C1 segment of cervical spinal cord (tissue), 14 donors: ENCODE measurements at regions not wholly inside any gene's neighbourhood (a gene's known extent, or its start where the extent isn't known, plus 50 kb on each side); places are given as distances from the start of the nearest gene placed in this dataset.

Experiments used
- DNase-seq, 14 donors: peaks; one replicate each; lab custom pipeline; 2025; lab: John Stamatoyannopoulos, UW

DNA sequence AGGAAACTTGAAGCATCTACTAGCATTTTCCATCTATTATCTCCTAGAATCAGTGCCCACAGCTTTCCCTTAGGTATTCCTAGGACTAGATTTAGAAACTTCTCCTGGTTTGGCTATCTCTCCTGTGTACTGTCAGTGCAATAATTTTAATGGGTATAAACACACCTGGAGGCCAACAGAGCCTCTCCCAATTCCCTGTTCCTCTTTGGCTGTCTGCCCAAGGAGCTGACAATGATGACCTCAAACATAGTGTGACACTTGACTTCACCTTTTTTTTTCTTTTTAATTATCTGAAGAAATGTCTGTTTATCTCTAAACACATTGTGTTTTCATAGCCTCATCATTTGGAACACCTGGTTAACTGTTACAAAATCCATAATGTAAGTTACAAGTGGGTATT, 754.5 kb upstream of the ALCAM start:
- no peak for DNase-seq

DNA sequence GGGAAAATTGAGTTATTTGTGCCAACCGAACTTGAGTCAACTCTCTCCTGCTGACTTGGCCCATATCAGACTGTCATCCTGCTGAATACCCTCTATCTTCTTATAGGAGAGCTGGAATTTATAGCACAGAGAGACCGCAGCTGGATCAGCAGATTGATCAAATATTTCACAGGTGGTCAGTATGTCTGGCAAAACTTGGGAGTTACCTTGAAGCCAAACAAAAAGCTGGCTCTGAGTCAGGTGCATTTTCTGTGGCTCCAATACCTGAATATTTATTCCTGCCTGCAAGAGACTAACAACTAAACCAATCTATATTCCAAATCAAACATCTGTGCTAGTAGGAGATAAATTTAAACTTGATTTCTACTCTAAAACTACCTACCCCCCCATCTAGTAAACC, 752.1 kb upstream of the ALCAM start:
- DNase-seq: no peak

DNA sequence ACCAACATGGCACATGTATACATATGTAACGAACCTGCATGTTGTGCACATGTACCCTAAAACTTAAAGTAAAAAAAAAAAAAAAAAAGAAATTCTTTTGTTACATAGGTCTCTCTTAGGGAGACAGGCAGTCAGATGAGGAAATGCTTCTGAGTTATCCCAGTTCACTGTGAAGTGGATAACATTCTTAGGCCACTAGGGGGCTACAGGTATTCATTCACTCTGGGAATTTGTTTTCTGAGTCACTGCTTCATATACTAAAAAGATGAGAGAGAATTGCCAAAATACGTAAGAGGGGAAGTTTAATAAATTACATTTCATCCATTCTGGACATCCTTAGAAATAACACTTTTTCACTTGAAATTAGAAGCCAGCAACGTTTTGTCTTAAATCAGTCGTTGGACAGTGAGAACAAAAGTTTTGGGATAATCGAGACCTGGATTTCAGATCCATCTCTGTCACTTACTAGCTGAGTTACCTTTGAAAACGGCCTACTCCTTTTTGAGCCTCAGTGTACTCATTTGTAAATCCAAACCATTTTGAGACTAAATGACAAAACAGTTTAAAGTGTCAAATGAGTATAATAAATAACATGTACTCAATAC, 738.4 kb upstream of the ALCAM start:
- no peak for DNase-seq

DNA sequence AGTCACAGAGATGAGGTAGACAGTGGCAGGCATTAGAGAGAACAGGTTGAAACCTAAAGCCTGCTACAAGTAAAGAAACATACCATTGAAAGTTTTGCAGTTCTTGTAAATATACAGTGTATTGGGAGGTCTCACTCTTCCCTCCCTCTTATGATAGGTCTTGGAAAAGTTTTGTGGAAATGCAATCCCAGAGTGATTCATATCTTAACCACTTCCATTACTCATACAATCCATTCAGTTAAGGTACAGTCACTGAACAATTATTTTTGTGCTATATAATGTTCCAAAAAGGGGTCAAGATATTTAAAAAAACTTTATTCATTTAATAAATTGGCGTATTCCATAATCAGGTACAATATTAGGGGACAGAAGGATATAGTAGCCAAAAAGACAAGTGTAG, 737.7 kb upstream of the ALCAM start:
- no peak for DNase-seq

DNA sequence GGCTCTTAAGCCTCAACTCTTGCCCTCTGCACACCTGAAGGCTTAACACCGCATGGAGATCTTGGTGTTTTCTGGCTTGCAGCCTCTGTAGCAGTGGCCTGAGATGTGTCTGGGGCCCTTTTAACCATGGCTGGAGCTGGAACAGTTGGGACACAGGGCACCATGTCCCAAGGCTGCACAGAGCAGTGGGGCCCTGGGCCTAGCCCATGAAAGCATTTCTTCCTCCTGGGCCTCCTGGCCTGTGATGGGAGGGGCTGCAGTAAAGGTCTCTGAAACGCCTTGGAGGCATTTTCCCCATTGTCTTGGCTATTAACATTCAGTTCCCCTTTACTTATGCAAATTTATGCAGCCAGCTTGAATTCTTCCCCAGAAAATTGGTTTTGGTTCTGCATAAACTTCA, 735.5 kb upstream of the ALCAM start:
- no peak for DNase-seq

GRCh38 chr3:104632521-104632920, 734.2 kb upstream of the ALCAM start:
- no peak for DNase-seq

GRCh38 chr3:104632947-104633346, 733.8 kb upstream of the ALCAM start:
- DNase-seq: no peak

DNA sequence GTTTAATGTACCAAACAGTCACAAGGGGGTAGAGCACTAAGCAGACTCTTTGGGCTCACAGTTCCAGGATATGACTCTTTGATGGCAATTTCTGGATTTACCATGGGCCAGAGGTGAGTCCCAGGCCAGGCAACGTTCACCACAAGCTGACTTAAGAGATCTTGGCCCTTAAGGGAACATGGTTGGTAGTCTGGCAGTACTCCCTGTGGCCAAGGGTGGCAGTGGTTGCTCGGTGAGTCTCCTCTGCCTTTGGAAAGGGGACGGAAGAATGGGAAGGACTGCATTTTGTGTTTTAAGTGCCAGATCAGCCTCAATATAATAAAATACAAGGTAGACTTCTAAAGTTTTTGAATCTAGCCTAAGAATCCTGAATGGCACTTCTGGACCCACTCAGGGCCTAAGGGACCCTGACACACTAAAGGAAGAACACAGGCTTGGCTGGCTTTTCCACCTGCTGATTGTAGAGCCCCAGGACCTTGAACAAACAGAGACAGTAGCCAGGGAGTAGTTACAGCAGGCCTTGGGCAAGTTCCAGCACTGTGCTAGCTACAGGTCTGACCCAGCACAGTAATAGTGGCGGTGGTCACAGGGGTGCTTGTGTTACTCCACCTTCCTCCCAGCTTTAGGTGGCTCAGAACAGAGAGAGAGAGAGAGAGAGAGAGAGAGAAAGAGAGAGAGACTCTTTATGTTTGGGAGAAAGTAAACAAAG, 730.7 kb upstream of the ALCAM start:
- DNase-seq: no peak

DNA sequence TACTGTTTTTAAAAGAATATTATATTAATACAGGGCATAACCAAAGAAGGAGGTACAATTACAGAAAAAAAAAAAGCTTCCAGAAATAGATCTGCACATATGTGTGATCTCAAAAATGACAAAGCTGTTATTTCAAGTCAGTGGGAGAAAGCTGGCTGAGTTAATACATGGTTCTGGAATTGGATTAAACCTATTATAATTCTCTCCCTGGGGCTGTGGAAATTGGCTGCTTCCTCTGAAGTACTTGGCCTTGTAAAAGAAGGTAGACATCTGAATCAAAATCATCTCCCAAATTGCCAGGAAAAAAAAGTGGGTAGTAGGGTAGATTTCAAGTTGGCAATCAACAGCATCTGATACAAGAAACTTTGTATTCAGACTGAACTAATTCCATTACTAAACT, 723.9 kb upstream of the ALCAM start:
- DNase-seq: no peak

GRCh38 chr3:104646196-104646595, 720.5 kb upstream of the ALCAM start:
- no peak for DNase-seq

DNA sequence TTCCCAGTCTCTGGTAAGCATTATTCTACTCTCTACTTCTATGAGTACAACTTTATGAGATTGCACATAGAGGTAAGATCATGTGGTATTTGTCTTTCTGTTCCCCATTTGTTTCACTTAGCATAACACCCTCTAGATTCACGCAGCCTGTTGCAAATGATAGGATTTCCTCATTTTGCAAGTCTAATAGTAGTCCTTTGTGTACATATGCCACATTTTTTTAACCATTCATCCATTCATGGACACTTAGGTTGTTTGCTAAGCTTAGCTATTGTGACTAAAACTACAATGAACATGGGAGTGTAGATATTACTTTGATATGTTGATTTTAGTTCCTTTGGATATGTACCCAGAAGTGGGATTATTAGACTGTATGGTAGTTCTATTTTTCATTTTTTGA, 717.9 kb upstream of the ALCAM start:
- DNase-seq: no peak

DNA sequence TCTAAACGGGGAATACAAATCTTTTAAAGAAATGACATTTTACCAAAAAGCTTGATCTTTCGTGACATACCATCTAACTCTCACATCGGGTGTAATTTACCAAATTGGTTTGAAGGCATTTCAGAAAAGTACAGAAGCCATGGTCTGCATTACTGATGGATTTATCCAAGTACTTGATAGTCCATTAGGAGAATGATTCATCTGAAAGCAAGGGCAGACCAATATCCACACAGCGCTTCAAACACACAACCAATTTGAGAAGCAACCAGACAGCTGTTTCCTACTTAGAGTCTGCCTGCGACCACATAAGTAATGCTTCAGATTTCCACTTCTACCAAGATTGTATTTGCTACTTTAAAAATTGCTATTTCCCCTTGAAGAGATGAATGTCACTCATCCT, 697.6 kb upstream of the ALCAM start:
- no peak for DNase-seq

DNA sequence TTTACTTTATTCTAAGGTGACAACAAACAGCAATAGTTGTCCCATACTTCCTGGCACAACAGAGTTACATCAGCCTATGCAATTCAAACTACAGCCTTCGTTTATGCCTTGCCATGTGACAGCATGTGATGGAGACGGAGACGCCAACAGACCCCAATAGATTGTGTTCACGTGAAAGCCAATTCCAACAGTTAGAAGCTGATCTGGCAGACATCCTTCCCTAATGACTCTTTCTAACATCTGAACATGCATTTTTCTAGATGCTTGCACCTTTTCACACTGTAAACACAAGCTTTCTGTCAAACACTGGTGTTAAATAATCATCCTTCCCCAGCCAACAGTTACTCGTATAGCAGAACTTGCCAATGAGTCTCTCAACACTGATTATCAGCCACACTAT, 694.4 kb upstream of the ALCAM start:
- DNase-seq: no peak

- DNase-seq: no peak
Measured at GRCh38 chr3:104673981-104674380, 692.7 kb upstream of the ALCAM start.

DNA sequence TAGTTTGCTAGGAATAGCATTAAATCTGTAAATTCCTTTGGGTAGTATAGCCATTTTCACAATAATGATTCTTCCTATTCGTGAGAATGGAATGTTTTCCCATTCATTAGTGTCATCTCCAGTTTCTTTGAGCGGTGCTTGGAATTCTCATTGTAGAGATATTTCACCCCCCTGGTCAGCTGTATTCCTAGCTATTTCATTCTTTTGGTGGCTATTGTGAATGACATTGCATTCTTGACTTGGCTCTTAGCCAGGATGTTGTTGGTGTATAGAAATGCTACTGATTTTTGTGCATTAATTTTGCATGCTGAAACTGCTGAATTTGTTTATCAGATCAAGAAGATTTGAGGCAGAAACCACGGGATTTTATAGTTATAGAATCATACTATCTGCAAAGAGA, 690.5 kb upstream of the ALCAM start:
- DNase-seq: no peak

GRCh38 chr3:104677932-104678331, 688.8 kb upstream of the ALCAM start:
- DNase-seq: no peak

GRCh38 chr3:104685492-104685891, 681.2 kb upstream of the ALCAM start:
- no peak for DNase-seq

DNA sequence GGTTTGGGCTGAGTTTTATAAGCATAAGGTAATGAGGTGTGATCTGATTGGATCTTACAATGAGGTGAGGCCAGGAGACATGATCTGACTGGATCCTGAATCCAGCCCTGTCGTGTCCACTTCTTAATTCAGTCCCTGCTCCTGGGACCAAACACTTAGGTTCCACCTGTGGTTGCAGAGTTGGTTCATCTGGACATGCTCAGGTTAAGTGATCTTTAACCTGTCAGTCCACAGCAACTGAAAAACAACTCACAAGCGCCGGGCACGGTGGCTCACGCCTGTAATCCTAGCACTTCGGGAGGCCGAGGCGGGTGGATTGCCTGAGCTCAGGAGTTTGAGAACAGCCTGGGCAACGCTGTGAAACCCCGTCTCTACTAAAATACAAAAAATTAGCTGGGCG, 679.3 kb upstream of the ALCAM start:
- DNase-seq: no peak

DNA sequence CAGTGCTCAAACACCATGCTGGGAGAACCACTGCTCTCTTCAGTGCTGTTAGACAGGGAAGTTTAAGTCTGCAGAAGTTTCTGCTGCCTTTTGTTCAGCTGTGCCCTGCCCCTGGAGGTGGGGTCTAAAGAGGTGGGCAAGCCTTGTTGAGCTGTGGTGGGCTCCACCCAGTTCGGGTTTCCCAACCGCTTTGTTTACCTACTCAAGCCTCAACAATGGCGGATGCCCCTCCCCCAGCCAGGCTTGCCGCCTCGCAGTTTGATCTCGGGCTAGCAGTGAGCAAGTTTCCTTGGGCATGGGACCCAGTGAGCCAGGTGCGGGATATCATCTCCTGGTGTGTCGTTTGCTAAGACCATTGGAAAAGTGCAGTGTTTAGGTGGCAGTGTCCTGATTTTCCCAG, 670.2 kb upstream of the ALCAM start:
- DNase-seq: no peak

- DNase-seq: no peak
Measured at GRCh38 chr3:104711406-104711805, 655.3 kb upstream of the ALCAM start.

- DNase-seq: no peak
Measured at GRCh38 chr3:104715972-104716371, 650.7 kb upstream of the ALCAM start.

DNA sequence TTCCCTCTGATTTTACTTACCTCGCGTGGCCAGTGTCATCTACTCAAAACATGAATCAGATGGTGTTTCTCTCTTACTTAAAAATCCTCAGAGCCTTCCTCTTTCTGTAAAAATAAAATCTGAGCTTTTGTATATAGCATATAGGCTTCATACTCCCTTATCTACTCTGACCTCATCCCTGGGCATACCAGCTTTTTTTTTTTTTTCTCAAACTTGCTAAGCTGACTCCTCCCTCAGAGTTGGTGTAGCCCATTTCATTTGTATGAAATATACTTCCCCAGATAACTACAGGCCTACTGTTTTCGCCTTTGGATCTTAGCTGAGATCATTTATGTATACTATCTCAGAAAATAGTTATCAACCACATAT, 648.9 kb upstream of the ALCAM start:
- no peak for DNase-seq

GRCh38 chr3:104723000-104723399, 643.7 kb upstream of the ALCAM start:
- DNase-seq: no peak

DNA sequence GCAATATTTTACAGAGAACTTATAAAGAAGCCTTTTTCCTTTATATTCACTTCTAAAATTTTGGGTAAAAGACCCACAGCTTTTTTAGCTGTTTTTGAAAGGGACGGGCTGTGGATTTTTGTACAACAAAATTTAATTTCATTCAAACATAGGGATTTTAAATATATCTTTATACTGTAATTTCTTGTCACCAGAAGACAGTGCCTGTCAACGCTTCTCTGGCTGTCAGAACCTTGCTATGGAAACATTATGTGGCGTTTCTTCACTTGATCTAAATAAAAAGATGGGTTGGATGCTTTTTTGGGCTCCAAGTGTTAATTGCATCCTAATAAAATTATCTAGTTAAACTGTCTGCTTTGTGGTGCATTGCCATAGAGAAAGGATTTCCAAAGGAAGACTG, 635.6 kb upstream of the ALCAM start:
- no peak for DNase-seq
